ENCODE measurements at regions not wholly inside any gene's neighbourhood (a gene's known extent, or its start where the extent isn't known, plus 50 kb on each side); places are given as distances from the start of the nearest gene placed in this dataset.

DNA sequence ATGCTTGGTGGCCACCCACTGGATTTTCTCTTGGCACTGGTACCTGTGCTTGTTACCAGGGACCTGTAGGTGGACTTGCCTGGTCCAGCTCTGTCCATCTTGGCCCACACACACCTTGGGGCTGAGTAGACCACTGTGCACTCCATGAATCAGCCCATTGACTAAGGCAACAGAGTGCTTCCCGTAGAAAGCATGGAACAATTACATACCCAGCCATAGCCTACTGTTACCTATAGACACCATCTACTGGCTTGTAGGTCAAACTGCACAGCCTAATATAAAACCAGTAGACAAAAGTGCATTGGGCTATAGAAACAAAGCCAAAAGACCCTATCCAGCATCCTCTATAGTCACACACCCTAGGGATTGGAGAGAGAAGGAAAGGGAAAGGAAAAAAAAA lies 378.9 kb downstream of the OTOL1 start:
- intact Hi-C loops (cut with DNase I) = no loop called here
- Histone ChIP-seq H3K4me3 (no peak overlapping the region), H3K27me3 (no peaks in the 10 kb centered on the region), H3K27ac (no peak overlapping the region), H3K9me3 (no peaks in the 10 kb centered on the region), H3K4me1 (no peaks in the 10 kb centered on the region), H3K36me3 (no peaks in the 10 kb centered on the region)
- no peak for DNase-seq
- ATAC-seq = no peak
- TF ChIP-seq, protein P1, sequence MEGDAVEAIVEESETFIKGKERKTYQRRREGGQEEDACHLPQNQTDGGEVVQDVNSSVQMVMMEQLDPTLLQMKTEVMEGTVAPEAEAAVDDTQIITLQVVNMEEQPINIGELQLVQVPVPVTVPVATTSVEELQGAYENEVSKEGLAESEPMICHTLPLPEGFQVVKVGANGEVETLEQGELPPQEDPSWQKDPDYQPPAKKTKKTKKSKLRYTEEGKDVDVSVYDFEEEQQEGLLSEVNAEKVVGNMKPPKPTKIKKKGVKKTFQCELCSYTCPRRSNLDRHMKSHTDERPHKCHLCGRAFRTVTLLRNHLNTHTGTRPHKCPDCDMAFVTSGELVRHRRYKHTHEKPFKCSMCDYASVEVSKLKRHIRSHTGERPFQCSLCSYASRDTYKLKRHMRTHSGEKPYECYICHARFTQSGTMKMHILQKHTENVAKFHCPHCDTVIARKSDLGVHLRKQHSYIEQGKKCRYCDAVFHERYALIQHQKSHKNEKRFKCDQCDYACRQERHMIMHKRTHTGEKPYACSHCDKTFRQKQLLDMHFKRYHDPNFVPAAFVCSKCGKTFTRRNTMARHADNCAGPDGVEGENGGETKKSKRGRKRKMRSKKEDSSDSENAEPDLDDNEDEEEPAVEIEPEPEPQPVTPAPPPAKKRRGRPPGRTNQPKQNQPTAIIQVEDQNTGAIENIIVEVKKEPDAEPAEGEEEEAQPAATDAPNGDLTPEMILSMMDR (IDR thresholded peaks at IDR 0.05) = no peak

DNA sequence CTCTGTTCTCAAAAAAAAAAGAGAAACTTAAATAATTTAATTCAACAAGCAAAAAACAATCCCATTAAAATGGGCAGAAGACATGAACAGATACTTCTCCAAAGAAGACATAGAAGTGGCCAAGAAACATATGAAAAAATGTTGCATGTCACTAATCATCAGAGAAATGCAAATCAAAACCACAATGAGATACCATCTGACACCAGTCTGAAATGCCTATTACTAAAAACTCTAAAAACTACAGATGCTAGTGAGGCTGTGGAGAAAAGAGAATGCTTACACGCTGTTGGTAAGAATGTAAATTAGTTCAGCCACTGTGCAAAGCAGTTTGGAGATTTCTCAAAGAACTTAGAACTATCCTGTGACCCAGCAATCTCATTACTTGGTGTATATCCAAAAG lies 382.9 kb downstream of the OTOL1 start:
- no peaks in the 10 kb centered on the region for H3K4me1 ChIP-seq
- no peak overlapping the region for H3K4me3 ChIP-seq
- TF ChIP-seq, protein P1 (IDR thresholded peaks at IDR 0.05) = no peak
- no peak overlapping the region for H3K27ac ChIP-seq
- intact Hi-C loops (cut with DNase I) = no loop called here
- ATAC-seq (no peak), DNase-seq (no peak)
- H3K27me3 ChIP-seq = no peaks in the 10 kb centered on the region
- H3K9me3 ChIP-seq = no peaks in the 10 kb centered on the region
- H3K36me3 ChIP-seq = no peaks in the 10 kb centered on the region

DNA sequence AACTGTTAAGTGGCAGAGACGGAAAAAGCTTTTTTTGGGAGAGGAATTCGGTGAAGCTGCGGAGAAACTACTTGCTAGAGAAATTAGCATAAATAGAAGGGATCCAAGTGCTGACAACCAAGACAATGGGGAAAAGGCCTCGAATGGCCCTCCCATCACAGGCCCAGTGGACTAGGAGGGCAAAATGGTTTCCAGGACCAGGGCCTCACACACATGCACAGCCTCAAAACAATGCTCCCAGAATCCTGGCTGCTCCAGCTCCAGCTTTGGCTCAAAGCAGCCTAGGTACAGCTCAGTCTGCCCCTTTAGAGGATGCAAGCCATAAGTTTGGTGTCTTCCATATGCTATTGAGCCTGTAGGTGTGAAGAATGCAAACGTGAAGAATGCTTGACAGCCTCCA lies 388.2 kb downstream of the OTOL1 start:
- intact Hi-C loops (cut with DNase I) = no loop called here
- Histone ChIP-seq H3K27ac (no peak overlapping the region), H3K27me3 (no peaks in the 10 kb centered on the region), H3K4me1 (no peaks in the 10 kb centered on the region), H3K36me3 (no peaks in the 10 kb centered on the region), H3K4me3 (no peak overlapping the region), H3K9me3 (no peaks in the 10 kb centered on the region)
- ATAC-seq (no peak), DNase-seq (no peak)
- TF ChIP-seq, protein P1 (IDR thresholded peaks at IDR 0.05) = no peak

DNA sequence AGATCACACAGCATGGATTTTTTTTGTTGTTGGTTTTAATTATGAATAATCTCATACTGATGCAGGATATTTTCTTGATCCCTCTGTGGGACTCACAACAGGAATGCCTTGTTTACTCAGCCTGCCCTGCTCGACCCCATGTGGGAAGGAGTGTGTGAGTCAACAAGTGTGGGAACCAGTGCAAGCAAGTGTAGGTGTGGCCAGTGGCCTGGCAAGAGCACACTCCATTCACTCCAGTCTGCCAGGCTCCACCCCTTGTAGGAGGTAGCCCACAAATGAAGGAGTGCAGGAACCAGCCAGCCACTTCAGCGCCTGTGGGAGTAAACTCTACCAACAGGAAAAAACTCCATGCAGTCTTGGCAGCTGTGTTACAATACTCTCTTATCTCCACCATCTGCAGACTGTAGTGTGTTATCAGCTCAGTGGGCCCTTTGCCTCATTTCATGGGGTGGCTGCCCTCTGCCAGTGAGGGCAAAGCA lies 393.6 kb downstream of the OTOL1 start:
- intact Hi-C loops (cut with DNase I) = no loop called here
- TF ChIP-seq, protein P1 (IDR thresholded peaks at IDR 0.05) = no peak
- Histone ChIP-seq H3K4me3 (no peak overlapping the region), H3K36me3 (no peaks in the 10 kb centered on the region), H3K27me3 (no peaks in the 10 kb centered on the region), H3K27ac (no peak overlapping the region), H3K4me1 (no peaks in the 10 kb centered on the region), H3K9me3 (no peaks in the 10 kb centered on the region)
- peak; percentile 99 for ATAC-seq
- peak; percentile 78 for DNase-seq

DNA sequence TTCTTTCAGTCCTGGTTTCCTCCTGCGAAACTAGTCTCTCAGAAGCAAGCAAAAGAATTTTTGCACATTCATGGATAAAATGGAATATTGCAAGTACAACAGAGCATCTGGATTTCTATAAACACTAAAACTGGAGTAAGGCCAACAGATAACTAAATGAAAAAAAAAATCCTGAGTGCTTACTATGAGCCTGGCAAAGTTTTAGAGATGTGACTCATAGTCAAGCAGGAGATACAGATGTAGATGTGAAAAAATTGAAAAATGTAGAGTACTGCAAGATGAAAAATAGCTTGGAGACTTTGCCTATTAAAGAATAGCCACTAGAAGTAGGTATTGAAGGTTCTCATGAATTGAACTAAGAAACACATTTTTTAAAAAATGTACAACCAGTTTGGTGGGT lies 397.4 kb downstream of the OTOL1 start:
- H3K27me3 ChIP-seq = no peaks in the 10 kb centered on the region
- H3K4me1 ChIP-seq = no peaks in the 10 kb centered on the region
- no peaks in the 10 kb centered on the region for H3K9me3 ChIP-seq
- TF ChIP-seq, protein P1 (IDR thresholded peaks at IDR 0.05) = no peak
- no peak overlapping the region for H3K4me3 ChIP-seq
- no peaks in the 10 kb centered on the region for H3K36me3 ChIP-seq
- ATAC-seq (no peak), DNase-seq (no peak)
- intact Hi-C loops (cut with DNase I) = no loop called here
- no peak overlapping the region for H3K27ac ChIP-seq

DNA sequence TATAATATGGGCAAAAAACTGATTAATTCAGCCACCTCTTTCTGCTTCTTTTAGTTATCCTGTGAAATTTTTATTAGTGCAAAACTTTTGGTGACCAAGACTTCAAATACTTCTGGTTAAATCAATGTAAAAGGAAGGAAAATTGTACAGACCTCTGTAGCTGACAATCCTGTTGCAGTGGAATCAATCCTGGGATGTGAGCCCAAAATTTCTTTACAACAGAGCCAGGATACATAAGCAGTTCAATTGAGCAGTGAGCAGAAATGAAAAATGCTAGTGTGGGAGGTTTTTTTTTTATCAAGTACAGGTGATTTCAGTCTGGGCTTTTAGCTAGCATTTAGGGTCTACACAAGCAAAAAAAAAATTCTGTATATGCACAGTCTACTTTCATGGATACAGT lies 398.0 kb downstream of the OTOL1 start:
- intact Hi-C loops (cut with DNase I) = no loop called here
- TF ChIP-seq, protein P1 (IDR thresholded peaks at IDR 0.05) = no peak

More for the DNA sequence above, 398.0 kb downstream of the OTOL1 start:
- H3K27ac ChIP-seq = no peak overlapping the region
- DNase-seq (no peak), ATAC-seq (no peak)
- no peaks in the 10 kb centered on the region for H3K9me3 ChIP-seq
- no peaks in the 10 kb centered on the region for H3K36me3 ChIP-seq
- H3K4me3 ChIP-seq = no peak overlapping the region
- no peaks in the 10 kb centered on the region for H3K27me3 ChIP-seq
- H3K4me1 ChIP-seq = no peaks in the 10 kb centered on the region

All from upper lobe of right lung (tissue), 1 donor.